Progenitor cell of endocrine pancreas (in vitro differentiated cells): ENCODE measurements at regions not wholly inside any gene's neighbourhood (a gene's known extent, or its start where the extent isn't known, plus 50 kb on each side); places are given as distances from the start of the nearest gene placed in this dataset.

Source experiments
- DNase-seq: peaks from one replicate; pipeline ENCODE4 v3.0.0; 2021; ENCODE audit warnings: low spot score; ENCODE audit not compliant: unreplicated experiment
- H3K27ac Mint-ChIP-seq: 2 replicates; pipeline ENCODE4 v1.8.0; 2021; ENCODE audit warnings: mild to moderate bottlenecking, moderate library complexity, mixed read lengths
- H3K27me3 Mint-ChIP-seq: 2 replicates; pipeline ENCODE4 v1.8.0; 2021; ENCODE audit warnings: mixed read lengths
- H3K36me3 Mint-ChIP-seq: 2 replicates; pipeline ENCODE4 v1.8.0; 2022; ENCODE audit warnings: mixed read lengths; ENCODE audit not compliant: insufficient read depth
- H3K4me1 Mint-ChIP-seq: 2 replicates; pipeline ENCODE4 v1.8.0; 2021; ENCODE audit warnings: low read depth, mixed read lengths
- H3K4me3 Mint-ChIP-seq: 2 replicates; pipeline ENCODE4 v1.8.0; 2021; ENCODE audit warnings: low read depth, mild to moderate bottlenecking, moderate library complexity, mixed read lengths
- H3K9me3 Mint-ChIP-seq: 2 replicates; pipeline ENCODE4 v1.8.0; 2021; ENCODE audit warnings: low read depth, mixed read lengths
- TF ChIP-seq, protein P1 (sequence below): fragments of 200-600 bp; sonication (generic); IDR thresholded peaks from one replicate; pipeline ENCODE4 v1.5.0; 2021; ENCODE audit warnings: antibody characterized with exemption, mild to moderate bottlenecking; ENCODE audit not compliant: unreplicated experiment

DNA sequence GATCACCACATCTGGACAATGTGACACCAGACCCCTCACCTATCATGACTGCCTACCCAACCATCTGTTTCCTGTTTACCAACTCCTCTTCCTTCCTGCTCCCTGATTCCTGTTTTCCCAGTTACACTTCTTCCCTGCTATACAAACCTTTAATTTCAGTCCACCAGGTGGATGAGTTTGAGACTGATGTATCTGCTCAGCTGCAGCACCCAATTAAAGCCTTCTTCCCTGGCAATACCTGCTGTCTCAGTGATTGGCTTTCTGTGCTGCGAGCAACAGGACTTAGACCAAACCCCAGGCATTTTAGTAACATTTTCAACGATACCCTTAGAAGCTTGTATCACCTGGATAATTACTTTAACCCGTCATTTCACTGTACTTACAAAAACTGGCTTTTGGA, 968.2 kb upstream of the NR2F2 start:
- H3K27me3 Mint-ChIP-seq, result no peaks in the 10 kb centered on the region
- H3K4me3 Mint-ChIP-seq, result no peak overlapping the region
- H3K27ac Mint-ChIP-seq, result no peak overlapping the region
- H3K4me1 Mint-ChIP-seq, result peaks cover 2% of the 10 kb centered on the region
- peaks cover 11% of the 10 kb centered on the region for H3K9me3 Mint-ChIP-seq
- H3K36me3 Mint-ChIP-seq, result peaks cover 2% of the 10 kb centered on the region
- DNase-seq, result no peak
- TF ChIP-seq, protein P1, sequence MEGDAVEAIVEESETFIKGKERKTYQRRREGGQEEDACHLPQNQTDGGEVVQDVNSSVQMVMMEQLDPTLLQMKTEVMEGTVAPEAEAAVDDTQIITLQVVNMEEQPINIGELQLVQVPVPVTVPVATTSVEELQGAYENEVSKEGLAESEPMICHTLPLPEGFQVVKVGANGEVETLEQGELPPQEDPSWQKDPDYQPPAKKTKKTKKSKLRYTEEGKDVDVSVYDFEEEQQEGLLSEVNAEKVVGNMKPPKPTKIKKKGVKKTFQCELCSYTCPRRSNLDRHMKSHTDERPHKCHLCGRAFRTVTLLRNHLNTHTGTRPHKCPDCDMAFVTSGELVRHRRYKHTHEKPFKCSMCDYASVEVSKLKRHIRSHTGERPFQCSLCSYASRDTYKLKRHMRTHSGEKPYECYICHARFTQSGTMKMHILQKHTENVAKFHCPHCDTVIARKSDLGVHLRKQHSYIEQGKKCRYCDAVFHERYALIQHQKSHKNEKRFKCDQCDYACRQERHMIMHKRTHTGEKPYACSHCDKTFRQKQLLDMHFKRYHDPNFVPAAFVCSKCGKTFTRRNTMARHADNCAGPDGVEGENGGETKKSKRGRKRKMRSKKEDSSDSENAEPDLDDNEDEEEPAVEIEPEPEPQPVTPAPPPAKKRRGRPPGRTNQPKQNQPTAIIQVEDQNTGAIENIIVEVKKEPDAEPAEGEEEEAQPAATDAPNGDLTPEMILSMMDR, result no peak

DNA sequence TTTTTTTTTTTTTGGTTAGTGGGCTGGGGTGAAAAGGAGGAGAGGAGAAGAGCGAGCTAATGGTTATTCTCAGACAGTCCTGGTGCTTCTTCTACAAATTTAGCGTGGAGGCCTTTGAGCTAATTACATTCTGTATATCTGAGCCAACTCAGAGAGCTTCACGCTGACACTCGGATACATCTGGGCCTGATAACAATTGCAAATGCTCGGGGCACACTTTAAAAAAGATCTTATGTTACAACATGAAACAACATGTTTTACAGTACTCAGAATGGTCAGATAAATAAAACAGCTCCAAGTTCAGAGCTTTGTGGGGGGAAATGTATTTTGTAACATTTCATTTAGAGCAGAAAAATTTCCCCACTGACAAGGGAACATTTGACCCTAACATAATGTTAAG, 966.9 kb upstream of the NR2F2 start:
- H3K36me3 Mint-ChIP-seq, result peaks cover 2% of the 10 kb centered on the region
- no peaks in the 10 kb centered on the region for H3K27me3 Mint-ChIP-seq
- H3K9me3 Mint-ChIP-seq, result peaks cover 11% of the 10 kb centered on the region
- H3K27ac Mint-ChIP-seq, result no peak overlapping the region
- peaks cover 2% of the 10 kb centered on the region for H3K4me1 Mint-ChIP-seq
- DNase-seq, result no peak
- TF ChIP-seq, protein P1, result no peak
- no peak overlapping the region for H3K4me3 Mint-ChIP-seq

DNA sequence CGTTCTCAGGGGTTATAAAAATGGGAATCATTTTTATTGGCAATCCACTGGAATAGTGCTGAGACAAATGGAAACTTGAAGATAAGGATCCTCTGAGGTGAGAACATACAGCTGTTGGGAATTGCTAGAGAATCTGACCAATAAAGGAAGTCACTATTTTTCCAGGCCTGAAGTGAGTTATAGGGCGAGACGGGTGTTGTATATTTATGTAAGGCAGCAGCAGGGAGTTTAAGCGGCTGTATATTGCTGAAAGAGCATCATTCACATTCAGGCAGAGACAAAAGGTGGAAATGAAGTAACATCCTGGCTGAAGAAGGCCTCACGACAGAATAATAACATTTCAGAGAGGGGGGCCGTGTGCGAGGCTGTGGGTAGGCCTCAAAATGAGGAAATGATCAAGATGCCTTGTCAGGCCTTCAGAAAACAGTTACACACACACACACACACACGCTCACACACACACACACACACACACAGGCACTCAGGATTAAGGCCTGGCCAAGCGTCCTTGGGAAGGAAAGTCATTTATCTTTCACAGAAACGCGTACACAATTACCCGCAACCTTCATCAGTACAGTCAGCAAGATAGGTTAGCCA, 964.9 kb upstream of the NR2F2 start:
- H3K4me1 Mint-ChIP-seq, result peaks cover 3% of the 10 kb centered on the region
- peaks cover 2% of the 10 kb centered on the region for H3K36me3 Mint-ChIP-seq
- DNase-seq, result no peak
- H3K9me3 Mint-ChIP-seq, result peaks cover 11% of the 10 kb centered on the region
- H3K27me3 Mint-ChIP-seq, result no peaks in the 10 kb centered on the region
- H3K4me3 Mint-ChIP-seq, result no peak overlapping the region
- TF ChIP-seq, protein P1, result no peak
- H3K27ac Mint-ChIP-seq, result no peak overlapping the region

DNA sequence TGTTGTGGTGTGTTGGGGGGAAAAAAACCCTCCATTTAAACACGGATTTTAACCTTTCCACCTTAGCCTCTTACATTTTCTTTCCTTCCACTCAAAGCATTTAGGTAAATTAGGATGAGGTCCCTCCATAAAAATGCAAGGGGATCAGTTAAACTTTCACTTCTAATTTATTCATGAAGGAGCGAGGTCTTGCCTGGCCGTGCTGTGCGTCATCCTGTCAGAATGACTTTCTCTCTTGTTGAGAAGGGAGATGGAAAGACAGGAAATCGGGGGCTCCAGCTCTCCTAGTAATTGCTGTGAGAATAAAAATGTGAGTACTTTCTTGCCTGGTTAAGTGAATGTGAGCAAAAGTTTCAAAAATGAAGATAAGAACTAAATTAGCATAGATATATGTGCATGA, 962.3 kb upstream of the NR2F2 start:
- Mint-ChIP-seq H3K27ac (no peak overlapping the region), H3K36me3 (no peaks in the 10 kb centered on the region), H3K4me1 (peaks cover 3% of the 10 kb centered on the region), H3K27me3 (peaks cover 3% of the 10 kb centered on the region), H3K9me3 (peaks cover under 1% of the 10 kb centered on the region), H3K4me3 (no peak overlapping the region)
- DNase-seq, result no peak
- TF ChIP-seq, protein P1, result no peak

DNA sequence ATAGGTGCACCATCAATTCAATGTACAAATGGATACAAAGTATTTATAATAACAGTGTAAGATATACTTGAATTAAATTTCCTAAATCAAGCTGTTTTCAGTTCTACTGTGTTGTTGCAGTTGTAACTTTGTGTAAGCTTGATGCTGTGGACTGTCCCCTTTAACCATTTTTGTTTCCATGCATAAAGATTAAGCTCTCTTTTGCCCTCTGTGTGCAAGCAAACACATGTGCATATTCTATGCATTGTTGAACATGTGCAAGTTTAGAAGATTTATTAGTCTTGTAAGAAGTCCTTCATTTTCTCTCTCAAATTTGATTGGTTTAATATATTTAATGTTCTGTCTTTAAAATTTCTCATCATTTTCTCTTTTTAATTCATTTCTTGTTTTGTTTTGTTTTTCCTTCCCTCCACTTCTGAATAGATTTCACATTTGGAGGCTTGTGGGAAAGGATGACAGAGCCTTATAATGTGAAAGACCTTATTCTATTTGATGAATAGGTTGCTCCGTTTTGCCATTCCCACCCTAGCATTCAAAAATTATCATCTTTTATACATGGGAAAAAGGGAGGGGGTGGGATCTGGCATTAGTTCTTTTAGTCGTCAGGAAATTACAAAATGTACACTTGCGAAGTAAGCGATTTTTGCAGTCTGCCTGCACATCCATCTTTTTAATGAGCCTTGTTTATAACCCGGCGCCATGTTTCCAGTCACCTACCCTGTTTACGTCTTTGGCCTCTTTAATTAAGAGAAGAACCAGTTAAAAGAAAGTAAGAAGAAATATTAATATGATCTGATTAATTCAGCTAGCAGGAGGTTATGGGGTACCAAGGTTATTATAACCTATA, 961.5 kb upstream of the NR2F2 start:
- DNase-seq, result no peak
- no peak overlapping the region for H3K4me3 Mint-ChIP-seq
- H3K9me3 Mint-ChIP-seq, result no peaks in the 10 kb centered on the region
- peaks cover 3% of the 10 kb centered on the region for H3K4me1 Mint-ChIP-seq
- peaks cover 3% of the 10 kb centered on the region for H3K27me3 Mint-ChIP-seq
- no peaks in the 10 kb centered on the region for H3K36me3 Mint-ChIP-seq
- H3K27ac Mint-ChIP-seq, result no peak overlapping the region
- TF ChIP-seq, protein P1, result no peak
